K562 (cell line): ENCODE measurements at regions not wholly inside any gene's neighbourhood (a gene's known extent, or its start where the extent isn't known, plus 50 kb on each side); places are given as distances from the start of the nearest gene placed in this dataset.

Source experiments
- HDGF ChIP-seq: fragments of 450-650 bp; IDR thresholded peaks from 2 replicates; pipeline ENCODE4 v1.6.1; 2016
- POLR2AphosphoS5 ChIP-seq: IDR thresholded peaks from 2 replicates; pipeline ENCODE4 v1.6.1; 2011; ENCODE audit warnings: mild to moderate bottlenecking, low read depth, low read length, moderate library complexity; ENCODE audit not compliant: control insufficient read depth, insufficient read depth
- ZBTB40 ChIP-seq, 2 experiments: fragments of 450-650 bp in 1 of 2; sonication (generic) in 1 of 2; formaldehyde crosslinking in 1 of 2; IDR thresholded peaks; 2 replicates each; pipeline versions ENCODE4 v1.7.1 to v1.9.0; 2016 to 2022; ENCODE audit warnings: inconsistent platforms in 1 of 2, mild to moderate bottlenecking in 1 of 2, missing genetic modification reagents in 1 of 2
- ZNF165 ChIP-seq: fragments of 250-450 bp; sonication (Bioruptor Pico); IDR thresholded peaks from 2 replicates; pipeline ENCODE4 v1.4.0; 2020; ENCODE audit warnings: borderline replicate concordance
- ZNF324 ChIP-seq: fragments of 250-450 bp; sonication (Bioruptor Pico); IDR thresholded peaks from 2 replicates; pipeline ENCODE4 v1.4.0; 2020; ENCODE audit warnings: mild to moderate bottlenecking
- TF ChIP-seq, protein P1 (sequence below), 2 experiments: fragments of 450-650 bp; IDR thresholded peaks; 2 replicates each; pipeline ENCODE4 v1.6.1; 2016

GRCh38 chr6:14702678-14703077 is 543.2 kb upstream of the JARID2 start:
- TF ChIP-seq ZNF165 = no peak
- TF ChIP-seq HDGF = no peak
- no peak for TF ChIP-seq POLR2AphosphoS5
- TF ChIP-seq, protein P1, sequence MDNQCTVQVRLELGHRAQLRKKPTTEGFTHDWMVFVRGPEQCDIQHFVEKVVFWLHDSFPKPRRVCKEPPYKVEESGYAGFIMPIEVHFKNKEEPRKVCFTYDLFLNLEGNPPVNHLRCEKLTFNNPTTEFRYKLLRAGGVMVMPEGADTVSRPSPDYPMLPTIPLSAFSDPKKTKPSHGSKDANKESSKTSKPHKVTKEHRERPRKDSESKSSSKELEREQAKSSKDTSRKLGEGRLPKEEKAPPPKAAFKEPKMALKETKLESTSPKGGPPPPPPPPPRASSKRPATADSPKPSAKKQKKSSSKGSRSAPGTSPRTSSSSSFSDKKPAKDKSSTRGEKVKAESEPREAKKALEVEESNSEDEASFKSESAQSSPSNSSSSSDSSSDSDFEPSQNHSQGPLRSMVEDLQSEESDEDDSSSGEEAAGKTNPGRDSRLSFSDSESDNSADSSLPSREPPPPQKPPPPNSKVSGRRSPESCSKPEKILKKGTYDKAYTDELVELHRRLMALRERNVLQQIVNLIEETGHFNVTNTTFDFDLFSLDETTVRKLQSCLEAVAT (IDR thresholded peaks at IDR 0.05) = no peak
- no peak for TF ChIP-seq ZBTB40 (IDR thresholded peaks at IDR 0.05)
- TF ChIP-seq ZBTB40 (CRISPR knock-in tag; IDR thresholded peaks at IDR 0.05) = no peak
- TF ChIP-seq ZNF324 (CRISPR knock-in tag) = no peak
